Heart left ventricle (tissue), 16 donors: ENCODE measurements at regions not wholly inside any gene's neighbourhood (a gene's known extent, or its start where the extent isn't known, plus 50 kb on each side); places are given as distances from the start of the nearest gene placed in this dataset.

Experiments used
- ATAC-seq, 4 donors: fragments of 200-7000 bp; cut with Tn5 transposase; one replicate each; pipeline ENCODE4 v1.9.1; 2020 to 2022; ENCODE audit warnings: moderate library complexity in 4 of 4, mild to moderate bottlenecking in 3 of 4, moderate number of reproducible peaks in 1 of 4
- DNase-seq, 5 donors: peaks; one replicate each; pipeline ENCODE4 v3.0.0-alpha.2; 2020
- H3K27ac ChIP-seq, 12 donors: fragments of 200-600 bp; sonication (generic) in 4 of 12; one replicate each; pipeline versions ENCODE4 v1.5.0 to v1.8.0; 2016 to 2022; ENCODE audit warnings: mild to moderate bottlenecking in 2 of 12
- H3K27me3 ChIP-seq, 9 donors: fragments of 200-600 bp; sonication (generic) in 2 of 9; one replicate each; pipeline versions ENCODE4 v1.5.1 to v1.8.0; 2016 to 2022; ENCODE audit warnings: mild to moderate bottlenecking in 3 of 9
- H3K36me3 ChIP-seq, 9 donors: fragments of 200-600 bp; sonication (generic) in 2 of 9; one replicate each; pipeline versions ENCODE4 v1.5.0 to v1.8.0; 2018 to 2022; ENCODE audit warnings: mild to moderate bottlenecking in 2 of 9
- H3K4me1 ChIP-seq, 12 donors: fragments of 200-600 bp; sonication (generic) in 4 of 12; one replicate each; pipeline versions ENCODE4 v1.5.0 to v1.8.0; 2016 to 2022; ENCODE audit warnings: mild to moderate bottlenecking in 3 of 12
- H3K4me3 ChIP-seq, 12 donors: fragments of 200-600 bp; sonication (generic) in 4 of 12; one replicate each; pipeline versions ENCODE4 v1.5.0 to v1.8.0; 2017 to 2022; ENCODE audit warnings: mild to moderate bottlenecking in 9 of 12, moderate library complexity in 4 of 12
- H3K9me3 ChIP-seq, 12 donors: fragments of 200-600 bp; sonication (generic) in 4 of 12; one replicate each; pipeline versions ENCODE4 v1.5.0 to v1.8.0; 2016 to 2022; ENCODE audit warnings: mild to moderate bottlenecking in 1 of 12
- CTCF ChIP-seq, 12 donors: fragments of 200-600 bp; sonication (generic) in 4 of 12; IDR thresholded peaks; one replicate each; pipeline versions ENCODE4 v1.5.0 to v1.8.0; 2018 to 2022; ENCODE audit warnings: antibody characterized with exemption in 12 of 12, mild to moderate bottlenecking in 5 of 12
- POLR2A ChIP-seq, 2 donors: fragments of 450-650 bp; IDR thresholded peaks; one replicate each; pipeline ENCODE4 v1.6.1; 2017; ENCODE audit warnings: antibody characterized with exemption in 2 of 2, mild to moderate bottlenecking in 2 of 2, moderate library complexity in 2 of 2
- WGBS, 4 donors: extraction: QIAGEN DNeasy Blood & Tissue Kit in 2 of 4; methylation state at CpG; one replicate each; pipeline versions ENCODE4 v1.1.5 to v1.1.7; 2013 to 2018; 5-methylcytosine and 5-hydroxymethylcytosine counted together
- intact Hi-C, 10 donors: fragments of 100-400 bp; cut with DNase I; formaldehyde crosslinking; loops; one replicate each; pipeline versions ENCODE4 v1.11.1 to v1.14.2; 2022
- donor health status: ischemic (EF 13 %, LVEDD 7.1; RV severe dilation, severe dysfunction).
- donor health status: healthy with polysubstance abuse.
- donor health status: DM: no; HTN: yes; CAD: no.
- donor health status: DM: no; HTN: no; CAD: no.
- donor health status: ischemic (EF 25% LVEDD 6.9; RV normal size, moderate dysfunction).
- donor health status: ischemic (EF 25% LVEDD 5.7; RV mildly dilated, moderate dysfunction).
- donor health status: healthy.
- donor health status: DM: yes; HTN: yes; CAD: no.
- donor health status: ischemic (EF 35%, LVEDD 5.7; RV mildly dilated, moderate dysfunction).
- donor health status: nonischemic (EF 11% LVEDD 7.7; RV severe dilation, severe dysfunction).
- donor health status: DM: yes; HTN: yes; CAD: no.
- donor health status: PGD.
- donor health status: ischemic (EF 29% LVEDD 5.4; RV normal size, mild dysfunction).
- donor health status: nonischemic (EF 23%, LVEDD 6.1; RV moderate dilation, normal function).

DNA sequence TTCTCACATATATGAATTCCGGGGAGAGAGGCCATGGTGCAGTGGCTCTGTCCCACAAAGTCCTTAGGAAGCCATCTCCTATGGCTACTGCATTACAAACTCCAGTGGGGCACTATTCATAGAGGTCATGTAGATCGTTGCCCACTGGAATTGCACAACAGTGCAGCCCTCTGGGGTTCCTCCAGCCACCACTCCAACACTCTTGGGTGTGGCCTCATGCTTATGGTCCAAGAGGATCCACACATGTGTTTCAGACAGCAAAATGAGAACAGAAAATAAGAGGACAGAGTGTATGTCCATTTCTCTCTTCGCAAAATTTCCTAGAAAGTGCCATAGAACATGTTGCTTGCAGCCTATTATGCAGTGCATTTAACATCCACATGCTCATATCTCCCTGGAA, 444.2 kb upstream of the FAM241A start:
- DNase-seq: no peak
- intact Hi-C loops: no loop called here
- ATAC-seq: no peak
- Histone ChIP-seq H3K9me3 (no peaks in the 10 kb centered on the region), H3K4me1 (no peaks in the 10 kb centered on the region), H3K36me3 (no peaks in the 10 kb centered on the region), H3K27ac (no peak overlapping the region), H3K4me3 (no peak overlapping the region), H3K27me3 (peaks cover 0 to under 1% (median 0%) of the 10 kb centered on the region in 9 donors)
- no peak for TF ChIP-seq POLR2A (IDR thresholded peaks at IDR 0.05)
- TF ChIP-seq CTCF (IDR thresholded peaks at IDR 0.05): no peak
- WGBS, 4 donors: 81 to 83% (median 82%) methylated on average over 3 of the region's 3 CpGs

GRCh38 chr4:111707491-111707890, 437.8 kb upstream of the FAM241A start:
- H3K9me3 ChIP-seq: no peaks in the 10 kb centered on the region
- DNase-seq (no peak), ATAC-seq (no peak)
- H3K36me3 ChIP-seq: no peaks in the 10 kb centered on the region
- TF ChIP-seq CTCF (IDR thresholded peaks at IDR 0.05): no peak
- no peak for TF ChIP-seq POLR2A (IDR thresholded peaks at IDR 0.05)
- H3K4me1 ChIP-seq: no peaks in the 10 kb centered on the region
- intact Hi-C loops: no loop called here
- no peak overlapping the region for H3K4me3 ChIP-seq
- H3K27ac ChIP-seq: no peak overlapping the region
- H3K27me3 ChIP-seq: no peaks in the 10 kb centered on the region

DNA sequence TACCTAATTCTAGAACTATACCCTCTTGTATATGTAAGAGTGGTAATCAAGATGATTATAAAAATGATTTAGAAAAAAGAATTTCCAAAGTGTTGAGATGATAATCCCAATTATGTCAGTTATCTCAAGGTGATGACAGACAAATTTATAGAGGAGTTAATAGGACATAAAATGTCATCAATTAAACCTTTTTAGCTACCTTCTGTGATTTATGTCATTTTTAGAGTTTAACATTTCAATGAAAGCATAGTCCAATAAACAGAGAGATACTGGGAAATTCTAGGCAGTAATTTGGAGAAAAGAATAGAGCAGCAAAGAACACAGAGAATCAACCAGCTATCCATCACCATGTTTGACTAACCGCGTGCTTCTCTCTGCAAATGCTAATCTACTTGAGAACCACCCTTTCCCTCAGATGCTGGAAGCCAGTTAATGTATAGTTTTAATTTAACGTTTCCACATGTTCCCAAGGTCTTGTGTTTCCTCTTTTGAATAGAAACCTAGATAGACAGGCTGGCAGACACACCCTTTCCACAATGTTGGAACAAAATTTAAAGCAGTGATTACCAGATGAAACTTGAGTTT, 433.1 kb upstream of the FAM241A start:
- WGBS, 4 donors: 40 to 65% (median 41%) methylated on average over 3 of the region's 3 CpGs
- Histone ChIP-seq H3K36me3 (no peaks in the 10 kb centered on the region), H3K4me3 (no peak overlapping the region), H3K4me1 (no peaks in the 10 kb centered on the region), H3K9me3 (no peaks in the 10 kb centered on the region), H3K27ac (no peak overlapping the region), H3K27me3 (peaks cover 0 to 5% (median 0%) of the 10 kb centered on the region in 9 donors)
- intact Hi-C loops: no loop called here
- DNase-seq (no peak), ATAC-seq (no peak)
- no peak for TF ChIP-seq CTCF (IDR thresholded peaks at IDR 0.05)
- no peak for TF ChIP-seq POLR2A (IDR thresholded peaks at IDR 0.05)

DNA sequence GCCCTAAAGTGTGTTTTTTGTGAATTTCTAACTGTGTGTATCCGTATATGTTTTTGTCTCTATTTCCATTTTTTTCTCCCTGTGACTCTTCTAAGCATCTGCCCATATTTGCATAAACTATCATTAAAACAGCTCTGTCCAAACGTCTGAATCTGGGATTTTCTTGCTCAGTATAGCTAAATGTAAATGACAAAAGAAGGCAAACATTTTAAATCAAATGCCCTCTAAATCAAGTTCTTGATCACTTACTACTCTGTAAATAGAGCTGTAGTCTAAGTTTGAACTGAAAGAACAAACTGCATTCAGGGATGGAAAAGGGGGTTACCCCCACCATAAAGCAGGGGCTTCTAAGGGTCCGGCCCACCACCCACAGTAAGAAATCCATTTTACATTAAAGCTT, 432.0 kb upstream of the FAM241A start:
- H3K4me3 ChIP-seq: no peak overlapping the region
- ATAC-seq (no peak), DNase-seq (no peak)
- intact Hi-C loops: no loop called here
- TF ChIP-seq POLR2A (IDR thresholded peaks at IDR 0.05): no peak
- TF ChIP-seq CTCF (IDR thresholded peaks at IDR 0.05): no peak
- no peaks in the 10 kb centered on the region for H3K9me3 ChIP-seq
- no peaks in the 10 kb centered on the region for H3K36me3 ChIP-seq
- H3K4me1 ChIP-seq: no peaks in the 10 kb centered on the region
- peaks cover 0 to 5% (median 0%) of the 10 kb centered on the region in 9 donors for H3K27me3 ChIP-seq
- 69 to 72% (median 72%) methylated on average over 3 of the region's 3 CpGs for WGBS, 4 donors
- no peak overlapping the region for H3K27ac ChIP-seq
